NCI-H446 treated with DMSO at 0.1 percent for 48 hours (cell line): ENCODE measurements at regions not wholly inside any gene's neighbourhood (a gene's known extent, or its start where the extent isn't known, plus 50 kb on each side); places are given as distances from the start of the nearest gene placed in this dataset.
"Not testable (repeated sequence)": the region's sequence is repeated elsewhere in the genome, so short reads cannot be mapped to it uniquely, and the experiment has no call there.

Source experiments
- DNase-seq: peaks from one replicate; lab custom pipeline; 2025; lab: John Stamatoyannopoulos, UW

GRCh38 chr21:25531538-25532250, 75.6 kb downstream of the MRPL39 start:
- DNase-seq: not testable (repeated sequence)

GRCh38 chr21:25528515-25528914, 78.8 kb downstream of the MRPL39 start:
- DNase-seq: peak; percentile 56

GRCh38 chr21:25518491-25518911, 88.8 kb downstream of the MRPL39 start:
- no peak for DNase-seq

GRCh38 chr21:25515484-25516405, 91.5 kb downstream of the MRPL39 start:
- no peak for DNase-seq

- no peak for DNase-seq
Observed at GRCh38 chr21:25513810-25514209, 93.5 kb downstream of the MRPL39 start.

- no peak for DNase-seq
Observed at GRCh38 chr21:25512095-25513081, 94.9 kb downstream of the MRPL39 start.

GRCh38 chr21:25509862-25510261, 97.4 kb downstream of the MRPL39 start:
- DNase-seq: no peak

GRCh38 chr21:25508364-25508763, 98.9 kb downstream of the MRPL39 start:
- DNase-seq: no peak

- no peak for DNase-seq
Observed at GRCh38 chr21:25507522-25507921, 99.8 kb downstream of the MRPL39 start.

- no peak for DNase-seq
Observed at GRCh38 chr21:25506887-25507286, 100.4 kb downstream of the MRPL39 start.

GRCh38 chr21:25506261-25506660, 101.0 kb downstream of the MRPL39 start:
- DNase-seq: no peak

GRCh38 chr21:25503981-25504380, 103.3 kb downstream of the MRPL39 start:
- no peak for DNase-seq

GRCh38 chr21:25501996-25502665, 105.2 kb downstream of the MRPL39 start:
- no peak for DNase-seq

- DNase-seq: no peak
Observed at GRCh38 chr21:25501462-25501861, 105.8 kb downstream of the MRPL39 start.

- no peak for DNase-seq
Observed at GRCh38 chr21:25500598-25500997, 106.7 kb downstream of the MRPL39 start.

GRCh38 chr21:25496825-25497482, 110.3 kb downstream of the MRPL39 start:
- DNase-seq: no peak

GRCh38 chr21:25494804-25495203, 112.5 kb downstream of the MRPL39 start:
- no peak for DNase-seq

- no peak for DNase-seq
Observed at GRCh38 chr21:25493722-25494121, 113.6 kb downstream of the MRPL39 start.

- no peak for DNase-seq
Observed at GRCh38 chr21:25491267-25491666, 116.0 kb downstream of the MRPL39 start.

GRCh38 chr21:25490742-25491141, 116.5 kb downstream of the MRPL39 start:
- no peak for DNase-seq

GRCh38 chr21:25489673-25490072, 117.6 kb downstream of the MRPL39 start:
- no peak for DNase-seq
